HG02852 (cell line): ENCODE measurements at regions not wholly inside any gene's neighbourhood (a gene's known extent, or its start where the extent isn't known, plus 50 kb on each side); places are given as distances from the start of the nearest gene placed in this dataset.

Experiments used
- ATAC-seq: cut with Tn5 transposase; IDR thresholded peaks from one replicate; pipeline ENCODE4 v1.9.1; 2021; ENCODE audit warnings: mild to moderate bottlenecking, moderate library complexity; ENCODE audit not compliant: unreplicated experiment

DNA sequence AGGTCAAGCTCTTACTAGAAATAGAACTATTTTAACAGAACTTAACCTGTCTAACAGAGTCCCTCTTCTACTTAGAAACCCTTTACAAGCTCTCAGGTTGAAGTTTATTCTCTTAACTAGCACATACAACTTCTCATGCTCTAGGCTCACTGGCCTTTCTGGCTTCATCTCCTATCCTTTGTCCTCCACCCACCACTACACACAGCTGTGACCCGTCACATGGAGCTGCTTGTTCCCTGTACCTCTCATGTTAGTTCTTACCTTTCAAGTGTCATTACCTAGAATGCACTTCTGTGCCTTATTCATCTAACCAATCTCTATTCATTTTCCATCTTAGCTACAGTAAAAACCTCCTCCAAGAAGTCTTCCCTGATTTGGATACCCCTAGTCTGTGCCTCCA is 89.4 kb upstream of the APC start:
- no peak for ATAC-seq

DNA sequence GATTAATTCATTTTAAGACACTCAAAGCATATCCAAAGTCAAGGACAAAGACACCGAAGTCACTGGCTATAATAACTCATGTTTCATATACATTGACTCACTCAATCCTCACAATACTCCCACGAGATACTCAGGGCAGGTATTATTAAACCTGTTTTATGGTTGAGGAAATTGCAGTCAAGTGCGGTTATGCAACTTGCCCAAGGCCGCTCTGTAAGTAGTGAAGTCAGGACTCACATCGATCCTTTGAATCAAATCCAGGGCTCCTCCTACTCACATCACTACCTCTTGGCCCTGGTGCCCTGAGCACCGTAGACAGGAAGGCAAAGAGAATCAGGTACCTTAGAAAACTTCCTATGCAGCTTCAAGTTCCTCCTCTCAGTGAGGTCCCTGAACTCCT is 87.8 kb upstream of the APC start:
- no peak for ATAC-seq

- ATAC-seq = no peak
These were observed 84.0 kb upstream of the APC start for GRCh38 chr5:112653638-112654205.

DNA sequence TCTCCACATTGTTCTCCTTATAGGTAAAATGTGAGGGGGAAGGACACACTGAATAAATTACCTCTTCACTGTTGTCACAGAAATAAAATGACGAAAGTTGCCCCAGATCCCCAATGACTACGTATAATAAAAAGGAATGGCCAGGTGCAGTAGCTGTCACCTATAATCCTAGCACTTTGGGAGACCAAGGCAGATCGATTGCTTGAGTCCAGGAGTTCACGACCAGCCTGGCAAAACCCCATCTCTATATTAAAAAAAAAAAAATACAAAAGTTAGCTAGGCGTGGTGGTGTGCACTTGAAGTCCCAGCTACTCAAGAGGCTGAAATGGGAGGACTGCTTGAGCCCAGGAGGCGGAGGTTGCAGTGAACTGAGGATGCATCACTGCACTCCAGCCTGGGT is 82.2 kb upstream of the APC start:
- ATAC-seq = no peak

DNA sequence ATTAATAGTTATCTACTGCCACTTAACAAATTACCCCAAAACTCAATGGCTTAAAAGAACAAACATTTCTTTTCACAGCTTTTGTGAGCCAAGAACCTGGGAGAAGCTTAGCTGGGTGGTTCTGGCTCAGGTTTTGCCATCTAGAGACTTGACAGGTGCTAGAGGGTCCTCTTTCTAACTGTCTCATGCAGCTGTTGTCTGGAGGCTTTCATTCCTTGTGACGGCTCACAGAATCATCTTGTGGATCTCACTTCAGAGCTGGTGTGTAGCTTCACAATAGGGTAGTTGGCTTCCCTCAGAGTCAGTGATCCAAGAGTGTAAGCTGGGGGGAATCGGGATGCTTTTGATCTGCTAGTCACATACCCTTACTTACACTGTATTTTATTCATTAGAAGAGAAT is 81.2 kb upstream of the APC start:
- no peak for ATAC-seq

DNA sequence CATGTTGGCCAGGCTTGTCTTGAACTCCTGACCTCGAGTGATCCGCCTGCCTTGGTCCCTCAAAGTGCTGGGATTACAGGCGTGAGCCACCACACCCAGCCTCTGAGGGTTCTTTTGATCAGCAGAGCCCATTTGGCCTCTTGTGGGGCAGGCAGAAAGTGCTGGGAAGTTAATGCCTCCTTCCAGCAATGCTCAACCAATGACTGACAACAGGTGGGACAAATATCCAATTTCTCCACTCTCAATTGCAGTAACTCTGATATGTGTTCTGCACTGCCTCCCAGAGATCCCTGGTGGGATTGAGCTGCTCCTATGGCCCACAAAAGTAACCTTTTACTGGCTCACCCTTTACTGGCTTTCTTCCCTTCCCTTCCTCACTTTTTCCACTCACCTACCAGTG is 79.9 kb upstream of the APC start:
- ATAC-seq = no peak

DNA sequence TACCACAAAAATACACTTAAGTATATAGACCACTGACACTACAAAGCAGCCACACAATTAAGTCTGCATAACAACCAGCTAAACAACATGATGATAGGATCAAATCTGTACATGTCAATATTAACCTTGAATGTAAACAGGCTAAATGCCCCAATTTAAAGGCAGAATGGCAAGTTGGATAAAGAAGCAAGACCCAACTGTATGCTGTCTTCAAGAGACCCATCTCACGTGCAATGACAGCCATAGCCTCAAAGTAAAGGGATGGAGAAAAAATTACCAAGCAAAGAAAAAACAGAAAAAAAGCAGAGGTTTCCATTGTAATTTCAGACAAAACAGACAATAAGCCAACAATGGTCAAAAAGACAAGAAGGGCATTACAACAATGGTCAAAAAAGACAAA is 77.3 kb upstream of the APC start:
- no peak for ATAC-seq

DNA sequence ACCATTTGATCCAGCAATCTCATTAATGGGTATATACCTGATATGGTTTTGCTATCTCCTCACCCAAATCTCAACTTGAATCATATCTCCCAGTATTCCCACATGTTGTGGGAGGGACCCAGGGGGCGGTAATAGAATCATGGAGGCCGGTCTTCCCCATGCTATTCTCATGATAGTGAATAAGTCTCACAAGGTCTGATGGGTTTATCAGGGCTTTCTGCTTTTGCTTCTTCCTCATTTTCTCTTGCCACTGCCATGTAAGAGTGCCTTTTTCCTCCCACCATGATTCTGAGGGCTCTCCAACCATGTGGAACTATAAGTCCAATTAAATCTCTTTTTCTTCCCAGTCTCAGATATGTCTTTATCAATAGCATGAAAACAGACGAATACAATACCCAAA is 74.5 kb upstream of the APC start:
- ATAC-seq = no peak

DNA sequence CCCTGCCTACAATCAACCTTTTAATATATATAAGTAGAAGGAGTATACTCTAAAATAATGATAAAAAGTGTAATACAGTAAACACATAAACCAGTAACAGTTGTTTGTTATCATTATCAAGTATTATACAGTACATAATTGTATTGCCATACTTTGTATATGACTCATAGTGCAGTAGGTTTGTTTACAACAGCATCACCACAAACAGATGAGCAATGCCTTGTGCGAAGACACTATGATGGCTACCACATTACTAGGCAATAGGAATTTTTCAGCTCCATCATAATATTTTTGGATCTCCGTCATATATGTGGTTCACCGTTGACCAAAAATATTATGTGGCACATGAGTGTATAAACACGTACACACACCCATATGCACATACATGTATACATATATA is 69.7 kb upstream of the APC start:
- ATAC-seq = no peak

DNA sequence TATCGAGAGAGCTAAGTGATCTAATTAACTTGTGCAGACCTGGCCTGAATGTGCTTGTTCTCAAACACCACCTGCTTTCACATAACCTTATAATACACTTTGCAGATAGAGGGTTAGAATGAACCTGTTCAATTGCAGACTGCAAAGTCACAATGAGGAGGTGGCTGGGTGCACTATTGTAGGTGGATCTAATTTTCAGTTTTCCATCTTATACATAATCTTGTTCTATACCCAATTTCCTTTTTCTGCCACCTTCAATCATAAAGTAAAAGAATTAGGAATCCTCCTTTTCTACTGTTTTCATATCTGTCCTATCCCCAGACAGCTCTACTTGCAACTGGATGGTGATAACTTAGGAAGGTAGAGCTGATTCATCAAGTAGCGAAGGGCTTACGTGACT is 68.8 kb upstream of the APC start:
- ATAC-seq = no peak

DNA sequence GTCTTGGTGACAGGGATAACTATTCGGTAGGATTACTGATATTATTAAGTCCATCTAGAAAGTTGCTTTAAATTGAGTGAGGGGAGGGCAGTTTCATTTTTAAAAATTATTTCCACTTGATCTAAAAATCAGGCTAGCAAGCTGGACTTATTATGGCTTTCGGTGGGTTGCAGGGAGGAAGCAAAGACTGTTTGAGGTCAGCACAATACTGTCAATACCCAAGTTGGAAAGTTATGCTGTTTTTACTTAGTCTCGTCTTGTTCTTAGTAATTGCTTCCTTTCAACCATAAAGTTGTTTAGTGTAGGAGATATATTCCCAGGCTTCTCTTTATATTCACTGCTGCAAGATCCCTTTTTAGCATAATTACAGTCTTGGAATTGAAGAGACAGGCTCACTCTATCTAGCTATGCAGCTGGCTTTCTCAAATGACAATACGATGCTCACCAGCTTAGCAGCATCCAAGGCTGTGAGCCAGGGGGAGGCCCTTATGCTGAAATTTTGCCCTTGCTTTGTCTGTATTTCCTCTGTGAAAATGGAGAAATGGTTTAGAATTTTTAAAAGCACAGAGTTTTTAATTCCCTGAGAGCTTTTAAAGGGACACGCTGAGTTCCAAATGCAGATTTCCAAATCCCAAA is 68.2 kb upstream of the APC start:
- ATAC-seq = no peak

DNA sequence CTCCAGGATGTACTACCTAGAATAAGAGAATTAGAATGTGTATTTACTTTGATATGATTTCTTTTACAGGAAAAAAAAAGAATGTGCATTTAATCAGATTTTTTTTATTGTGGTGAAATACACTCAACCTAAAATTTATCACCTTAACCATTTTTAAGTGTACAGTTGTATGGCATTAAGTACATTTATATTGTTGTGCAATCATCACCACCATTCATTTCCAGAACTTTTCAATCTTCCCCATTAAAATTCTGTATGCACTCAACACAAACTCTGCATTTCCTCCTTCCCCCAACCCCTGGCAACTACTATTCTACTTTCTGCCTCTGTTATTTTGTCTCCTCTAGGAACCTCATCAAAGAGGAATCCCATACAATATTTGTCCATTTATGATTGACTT is 66.0 kb upstream of the APC start:
- ATAC-seq = no peak

DNA sequence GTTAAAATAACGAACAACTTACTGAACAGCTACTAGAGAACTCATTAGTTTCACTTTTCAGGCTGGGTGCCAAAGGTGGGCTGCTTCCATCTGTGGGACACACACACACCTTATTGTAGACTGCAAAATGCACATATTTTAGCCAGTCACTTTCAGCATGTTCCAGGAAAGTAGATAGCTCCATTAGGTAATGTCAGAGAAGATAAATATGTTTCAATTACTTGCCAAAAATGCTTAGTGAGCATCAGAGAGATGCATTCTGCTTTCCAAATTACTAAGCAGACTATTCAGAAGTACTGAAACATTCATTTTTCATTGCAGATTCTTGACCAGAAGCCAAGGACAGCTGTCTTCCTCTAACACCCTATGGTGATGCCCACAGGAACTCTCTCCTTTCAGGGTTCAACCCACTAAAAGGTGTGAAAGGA is 56.2 kb upstream of the APC start:
- no peak for ATAC-seq

GRCh38 chr5:112682621-112683061 is 55.0 kb upstream of the APC start:
- ATAC-seq = no peak

- no peak for ATAC-seq
These were observed 53.6 kb upstream of the APC start for GRCh38 chr5:112684121-112684520.

DNA sequence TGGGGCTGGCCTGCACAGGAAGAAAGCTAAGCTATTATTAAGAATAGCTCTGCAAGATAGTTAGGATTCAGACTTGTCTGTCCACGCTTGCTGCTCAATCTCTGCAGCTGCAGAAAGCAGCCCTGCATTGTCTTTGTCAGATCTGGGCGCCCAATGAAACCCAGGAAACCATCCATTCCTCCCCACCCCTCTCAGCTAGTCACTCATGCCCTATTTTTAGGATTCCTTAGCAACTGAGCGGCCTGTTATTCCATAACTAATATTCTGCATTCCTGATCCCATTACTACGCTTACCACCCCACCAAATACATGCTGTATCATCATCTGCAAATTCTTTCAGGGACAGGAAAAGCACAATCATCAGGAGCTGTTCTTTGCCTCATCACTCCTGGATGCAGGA is 52.9 kb upstream of the APC start:
- no peak for ATAC-seq

- no peak for ATAC-seq
These were observed 52.3 kb upstream of the APC start for GRCh38 chr5:112685386-112685785.

DNA sequence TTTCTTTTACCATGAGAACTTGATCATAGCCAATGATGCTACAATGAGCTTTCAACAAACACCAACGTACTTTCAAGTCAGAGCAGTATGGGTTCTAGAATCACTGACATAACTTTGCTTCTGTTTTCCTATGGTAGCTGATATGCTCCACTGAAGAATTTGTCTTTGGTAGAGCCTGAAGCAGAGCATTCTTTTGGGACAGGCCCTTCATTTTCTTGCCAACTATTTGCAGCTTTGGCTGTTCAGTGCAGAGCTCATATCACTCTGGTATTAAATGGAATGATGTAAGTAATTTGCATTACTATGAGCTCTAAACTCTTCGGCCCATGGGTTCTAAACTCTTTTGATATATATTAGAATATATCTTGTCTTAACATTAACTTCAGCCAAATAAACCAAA is 51.8 kb upstream of the APC start:
- no peak for ATAC-seq

DNA sequence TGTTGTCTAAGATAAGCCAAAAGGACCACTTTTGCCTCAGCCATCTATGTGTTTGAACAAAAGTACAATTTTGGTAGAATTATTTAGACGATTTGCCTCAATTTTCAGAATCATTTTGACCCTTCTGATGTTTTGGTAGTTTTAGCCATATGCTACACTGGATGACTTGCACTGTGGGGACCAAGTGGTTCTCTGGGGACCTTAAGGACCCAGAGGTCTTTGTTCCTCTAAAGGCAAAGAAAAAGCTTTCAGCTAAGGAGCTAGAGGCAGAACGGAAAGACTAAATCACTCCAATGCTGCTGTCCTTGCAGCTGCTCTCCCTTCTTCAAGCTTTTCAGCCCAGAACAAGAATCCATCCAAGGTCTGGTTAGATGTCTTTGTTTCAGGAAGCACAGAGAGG is 51.0 kb upstream of the APC start:
- no peak for ATAC-seq

DNA sequence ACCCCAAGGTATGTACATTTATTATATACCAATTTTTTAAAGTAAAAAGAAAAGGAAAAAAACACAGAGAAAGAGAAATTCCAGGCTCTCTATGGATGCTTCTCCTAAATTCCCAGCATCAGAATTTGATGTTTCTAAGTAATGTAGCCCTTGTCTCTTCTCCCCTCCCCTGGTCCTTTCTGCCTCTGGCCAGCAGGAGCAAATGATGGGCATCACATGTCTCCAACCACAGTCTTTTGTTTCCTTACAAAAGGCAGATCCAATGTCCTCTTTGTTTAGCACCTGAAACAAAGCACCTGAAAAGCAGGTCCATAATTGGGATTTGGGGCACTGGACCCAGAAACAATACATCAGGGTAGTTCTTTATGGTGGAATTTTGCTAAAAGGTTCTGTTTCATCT is 50.4 kb upstream of the APC start:
- ATAC-seq = no peak
